ENCODE measurements at regions not wholly inside any gene's neighbourhood (a gene's known extent, or its start where the extent isn't known, plus 50 kb on each side); places are given as distances from the start of the nearest gene placed in this dataset.
A peak's percentile ranks its signal among the peaks of the same experiment; 100 is the strongest.

- no peak overlapping the region for H3K4me3 ChIP-seq (ENCODE audit: low read length in 3 of 3)
- no peak for TF ChIP-seq CTCF (IDR thresholded peaks at IDR 0.05; ENCODE audit: borderline replicate concordance, extremely low read depth, insufficient read depth)
- no peak overlapping the region for H3K27ac ChIP-seq (ENCODE audit: low read depth in 2 of 2, low read length in 2 of 2)
- no peaks in the 10 kb centered on the region for H3K4me1 ChIP-seq (ENCODE audit: control insufficient read depth in 2 of 3, insufficient read depth in 2 of 3, low read depth in 1 of 3, low read length in 3 of 3)
- H3K36me3 ChIP-seq (ENCODE audit: control insufficient read depth in 2 of 3, insufficient read depth in 3 of 3, low read length in 3 of 3) = no peaks in the 10 kb centered on the region
- H3K27me3 ChIP-seq (ENCODE audit: control insufficient read depth, insufficient read depth, low read length) = no peaks in the 10 kb centered on the region
- FAIRE-seq (no peak), DNase-seq (no peak)
- H3K9me3 ChIP-seq (ENCODE audit: control insufficient read depth in 2 of 3, insufficient read depth in 1 of 3, low read length in 3 of 3) = no peaks in the 10 kb centered on the region
- H3K9ac ChIP-seq (ENCODE audit: low read length in 3 of 3) = no peak overlapping the region
- intact Hi-C loops (cut with DNase I) = no loop called here
These were observed 299.3 kb upstream of the GYPC start for GRCh38 chr2:126356631-126357030.

GRCh38 chr2:126358122-126358521 lies 297.8 kb upstream of the GYPC start:
- FAIRE-seq (no peak), DNase-seq (no peak)
- Histone ChIP-seq H3K4me1 (ENCODE audit: control insufficient read depth in 2 of 3, insufficient read depth in 2 of 3, low read depth in 1 of 3, low read length in 3 of 3) (no peaks in the 10 kb centered on the region), H3K9ac (ENCODE audit: low read length in 3 of 3) (no peak overlapping the region), H3K4me3 (ENCODE audit: low read length in 3 of 3) (no peak overlapping the region), H3K36me3 (ENCODE audit: control insufficient read depth in 2 of 3, insufficient read depth in 3 of 3, low read length in 3 of 3) (no peaks in the 10 kb centered on the region), H3K27me3 (ENCODE audit: control insufficient read depth, insufficient read depth, low read length) (no peaks in the 10 kb centered on the region), H3K27ac (ENCODE audit: low read depth in 2 of 2, low read length in 2 of 2) (no peak overlapping the region), H3K9me3 (ENCODE audit: control insufficient read depth in 2 of 3, insufficient read depth in 1 of 3, low read length in 3 of 3) (no peaks in the 10 kb centered on the region)
- intact Hi-C loops (cut with DNase I) = no loop called here
- TF ChIP-seq CTCF (IDR thresholded peaks at IDR 0.05; ENCODE audit: borderline replicate concordance, extremely low read depth, insufficient read depth) = no peak

- intact Hi-C loops (cut with DNase I) = no loop called here
- FAIRE-seq (no peak), DNase-seq (peak in 1 of 5 donors; percentile 28)
- no peaks in the 10 kb centered on the region for H3K27me3 ChIP-seq (ENCODE audit: control insufficient read depth, insufficient read depth, low read length)
- H3K9ac ChIP-seq (ENCODE audit: low read length in 3 of 3) = no peak overlapping the region
- no peak overlapping the region for H3K27ac ChIP-seq (ENCODE audit: low read depth in 2 of 2, low read length in 2 of 2)
- no peaks in the 10 kb centered on the region for H3K4me1 ChIP-seq (ENCODE audit: control insufficient read depth in 2 of 3, insufficient read depth in 2 of 3, low read depth in 1 of 3, low read length in 3 of 3)
- no peak overlapping the region for H3K4me3 ChIP-seq (ENCODE audit: low read length in 3 of 3)
- no peaks in the 10 kb centered on the region for H3K9me3 ChIP-seq (ENCODE audit: control insufficient read depth in 2 of 3, insufficient read depth in 1 of 3, low read length in 3 of 3)
- H3K36me3 ChIP-seq (ENCODE audit: control insufficient read depth in 2 of 3, insufficient read depth in 3 of 3, low read length in 3 of 3) = no peaks in the 10 kb centered on the region
- TF ChIP-seq CTCF (IDR thresholded peaks at IDR 0.05; ENCODE audit: borderline replicate concordance, extremely low read depth, insufficient read depth) = no peak
These were observed 296.5 kb upstream of the GYPC start for GRCh38 chr2:126359494-126359893.

GRCh38 chr2:126367361-126367760 lies 288.6 kb upstream of the GYPC start:
- Histone ChIP-seq H3K27ac (ENCODE audit: low read depth in 2 of 2, low read length in 2 of 2) (no peak overlapping the region), H3K27me3 (ENCODE audit: control insufficient read depth, insufficient read depth, low read length) (no peaks in the 10 kb centered on the region), H3K9me3 (ENCODE audit: control insufficient read depth in 2 of 3, insufficient read depth in 1 of 3, low read length in 3 of 3) (no peaks in the 10 kb centered on the region), H3K36me3 (ENCODE audit: control insufficient read depth in 2 of 3, insufficient read depth in 3 of 3, low read length in 3 of 3) (no peaks in the 10 kb centered on the region), H3K9ac (ENCODE audit: low read length in 3 of 3) (no peak overlapping the region), H3K4me1 (ENCODE audit: control insufficient read depth in 2 of 3, insufficient read depth in 2 of 3, low read depth in 1 of 3, low read length in 3 of 3) (no peaks in the 10 kb centered on the region), H3K4me3 (ENCODE audit: low read length in 3 of 3) (no peak overlapping the region)
- no peak for FAIRE-seq
- DNase-seq = no peak
- no peak for TF ChIP-seq CTCF (IDR thresholded peaks at IDR 0.05; ENCODE audit: borderline replicate concordance, extremely low read depth, insufficient read depth)
- intact Hi-C loops (cut with DNase I) = no loop called here
